Pancreas (tissue), 10 donors: ENCODE measurements at regions not wholly inside any gene's neighbourhood (a gene's known extent, or its start where the extent isn't known, plus 50 kb on each side); places are given as distances from the start of the nearest gene placed in this dataset.

Experiments used
- ATAC-seq, 4 donors: fragments of 200-7000 bp; cut with Tn5 transposase; one replicate each; pipeline versions ENCODE4 v1.8.0 to v1.9.1; 2020; ENCODE audit warnings: mild to moderate bottlenecking in 4 of 4, moderate library complexity in 4 of 4
- DNase-seq, 6 donors: peaks; one replicate each; pipeline ENCODE4 v3.0.0-alpha.2; 2020
- FAIRE-seq: peaks from 2 replicates; lab custom pipeline; 2012; peaks lifted over from hg19 to GRCh38; lab: Jason Lieb, UNC
- H3K27ac ChIP-seq, 4 donors: fragments of 200-600 bp; sonication (generic); 1 replicate in 3 of 4; 2 replicates in 1 of 4; pipeline versions ENCODE4 v1.5.0 to v1.8.0; 2020
- H3K27me3 ChIP-seq, 4 donors: fragments of 200-600 bp; one replicate each; pipeline ENCODE4 v1.8.0; 2021
- H3K36me3 ChIP-seq, 3 donors: fragments of 200-600 bp; sonication (generic) in 1 of 3; one replicate each; pipeline versions ENCODE4 v1.5.0 to v1.8.0; 2020 to 2021
- H3K4me1 ChIP-seq, 3 donors: fragments of 200-600 bp; one replicate each; pipeline ENCODE4 v1.8.0; 2021
- H3K4me3 ChIP-seq, 4 donors: fragments of 200-600 bp; sonication (generic) in 2 of 4; one replicate each; pipeline versions ENCODE4 v1.5.0 to v1.8.0; 2020 to 2021
- H3K9me3 ChIP-seq, 4 donors: fragments of 200-600 bp; one replicate each; pipeline ENCODE4 v1.8.0; 2021
- CTCF ChIP-seq, 4 donors: fragments of 200-600 bp; sonication (generic) in 3 of 4; IDR thresholded peaks; one replicate each; pipeline versions ENCODE4 v1.5.0 to v1.8.0; 2021; ENCODE audit warnings: antibody characterized with exemption in 4 of 4
- WGBS, 2 donors: extraction: QIAGEN DNeasy Blood & Tissue Kit; methylation state at CpG; one replicate each; pipeline ENCODE4 v1.1.7; 2013; 5-methylcytosine and 5-hydroxymethylcytosine counted together
- intact Hi-C, 3 donors: fragments of 100-400 bp; cut with DNase I; formaldehyde crosslinking; loops; one replicate each; pipeline versions ENCODE4 v1.11.1 to v1.14.2; 2022
- donor health status: healthy with polysubstance abuse.
- donor health status: DM: no; HTN: no; CAD: no; lungs with moderate emphysema.
- donor health status: DM: no; HTN: no; CAD: no.
- donor health status: control.
- donor health status: control.
- donor health status: Bipolar disorder and iron deficiency.
- donor health status: DM: yes; HTN: yes; CAD: no.
- donor health status: DM: no; HTN: no; CAD: no.
- donor health status: DM: no; HTN: no; CAD: no.
- donor health status: DM: yes; HTN: yes; CAD: no.

GRCh38 chr17:74018115-74018514 is 185.4 kb upstream of the RPL38 start:
- H3K4me1 ChIP-seq: no peaks in the 10 kb centered on the region
- H3K9me3 ChIP-seq: no peaks in the 10 kb centered on the region
- ATAC-seq (no peak), DNase-seq (no peak), FAIRE-seq (no peak)
- TF ChIP-seq CTCF (IDR thresholded peaks at IDR 0.05): no peak
- no peak overlapping the region for H3K4me3 ChIP-seq
- no peaks in the 10 kb centered on the region for H3K36me3 ChIP-seq
- no peak overlapping the region for H3K27ac ChIP-seq
- peaks cover 0 to 6% (median 0%) of the 10 kb centered on the region in 4 donors for H3K27me3 ChIP-seq
- 54 to 73% methylated on average over 4 of the region's 4 CpGs for WGBS, 2 donors
- intact Hi-C loops: no loop called here

DNA sequence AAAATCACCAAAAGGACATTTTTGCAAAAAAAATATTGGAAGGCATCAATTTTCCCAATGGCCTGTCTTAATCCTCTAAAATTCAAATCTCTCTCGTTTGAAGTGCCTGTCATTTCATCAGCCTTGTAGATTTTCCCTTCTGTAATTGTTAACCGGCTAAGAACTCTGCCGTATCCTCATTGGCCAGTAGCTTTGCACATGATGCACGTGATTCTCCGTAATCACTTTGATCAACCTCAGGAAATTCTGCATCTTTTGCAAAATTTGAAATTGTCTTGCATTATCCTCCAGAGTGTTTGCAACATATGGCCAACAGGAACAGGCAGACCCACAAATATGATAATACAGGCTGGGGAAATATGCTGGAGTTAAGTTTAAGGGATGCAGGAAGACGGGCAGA is 184.2 kb upstream of the RPL38 start:
- intact Hi-C loops: no loop called here
- ATAC-seq (no peak), DNase-seq (no peak), FAIRE-seq (no peak)
- H3K36me3 ChIP-seq: no peaks in the 10 kb centered on the region
- peaks cover 0 to 6% (median 0%) of the 10 kb centered on the region in 4 donors for H3K27me3 ChIP-seq
- WGBS, 2 donors: 64 to 69% methylated on average over 6 of the region's 6 CpGs
- no peak for TF ChIP-seq CTCF (IDR thresholded peaks at IDR 0.05)
- H3K4me3 ChIP-seq: no peak overlapping the region
- H3K27ac ChIP-seq: no peak overlapping the region
- no peaks in the 10 kb centered on the region for H3K4me1 ChIP-seq
- no peaks in the 10 kb centered on the region for H3K9me3 ChIP-seq

GRCh38 chr17:74019860-74020259 is 183.6 kb upstream of the RPL38 start:
- FAIRE-seq (no peak), DNase-seq (no peak), ATAC-seq (no peak)
- peaks cover 0 to 3% (median 0%) of the 10 kb centered on the region in 4 donors for H3K27me3 ChIP-seq
- TF ChIP-seq CTCF (IDR thresholded peaks at IDR 0.05): no peak
- WGBS, 2 donors: 43 to 47% methylated on average over 1 of the region's 1 CpG
- no peaks in the 10 kb centered on the region for H3K4me1 ChIP-seq
- no peaks in the 10 kb centered on the region for H3K36me3 ChIP-seq
- intact Hi-C loops: no loop called here
- H3K4me3 ChIP-seq: no peak overlapping the region
- H3K27ac ChIP-seq: no peak overlapping the region
- no peaks in the 10 kb centered on the region for H3K9me3 ChIP-seq

GRCh38 chr17:74020522-74020921 is 183.0 kb upstream of the RPL38 start:
- peaks cover 0 to 3% (median 0%) of the 10 kb centered on the region in 4 donors for H3K27me3 ChIP-seq
- WGBS, 2 donors: 45 to 47% methylated on average over 3 of the region's 3 CpGs
- no peak for FAIRE-seq

More at GRCh38 chr17:74020522-74020921, 183.0 kb upstream of the RPL38 start:
- H3K9me3 ChIP-seq: no peaks in the 10 kb centered on the region
- no peaks in the 10 kb centered on the region for H3K4me1 ChIP-seq
- TF ChIP-seq CTCF (IDR thresholded peaks at IDR 0.05): no peak
- no peak overlapping the region for H3K27ac ChIP-seq
- H3K4me3 ChIP-seq: no peak overlapping the region
- intact Hi-C loops: no loop called here
- H3K36me3 ChIP-seq: no peaks in the 10 kb centered on the region
- DNase-seq: no peak
- no peak for ATAC-seq
